K562 (cell line): ENCODE measurements at regions not wholly inside any gene's neighbourhood (a gene's known extent, or its start where the extent isn't known, plus 50 kb on each side); places are given as distances from the start of the nearest gene placed in this dataset.

Source experiments
- FOXM1 ChIP-seq, 2 experiments: fragments of 450-650 bp in 1 of 2; sonication (generic) in 1 of 2; formaldehyde crosslinking in 1 of 2; IDR thresholded peaks; 2 replicates each; pipeline versions ENCODE4 v1.6.1 to v1.9.0; 2017 to 2022; ENCODE audit warnings: low read depth in 2 of 2, mild to moderate bottlenecking in 2 of 2, missing genetic modification reagents in 1 of 2, moderate library complexity in 1 of 2
- POLR2AphosphoS2 ChIP-seq: IDR thresholded peaks from 2 replicates; pipeline ENCODE4 v1.6.1; 2012; ENCODE audit warnings: low read length, improper control_type of control experiment
- ZNF232 ChIP-seq: sonication (generic); formaldehyde crosslinking; IDR thresholded peaks from 2 replicates; pipeline ENCODE4 v1.8.0; 2022; ENCODE audit warnings: mild to moderate bottlenecking, missing genetic modification reagents

DNA sequence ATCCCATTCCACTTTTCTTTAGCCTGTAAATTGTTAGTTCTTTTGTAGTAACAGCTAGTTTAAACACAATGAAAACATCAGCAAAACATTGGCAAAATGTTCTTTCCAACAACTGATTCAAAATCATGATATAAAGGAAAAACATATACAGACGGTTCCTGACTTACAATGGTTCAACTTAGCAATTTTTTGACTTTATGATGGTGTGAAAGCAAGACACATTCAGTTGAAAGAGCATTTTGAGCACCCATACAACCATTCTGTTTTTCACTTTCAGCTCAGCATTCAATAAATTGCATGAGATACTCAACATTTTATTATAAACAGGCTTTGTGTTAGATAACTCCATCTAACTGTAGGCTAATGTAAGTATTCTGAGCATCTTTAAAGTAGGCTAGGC, 185.1 kb downstream of the NOL4 start:
- TF ChIP-seq ZNF232 (CRISPR knock-in tag): no peak
- TF ChIP-seq FOXM1 (IDR thresholded peaks at IDR 0.05; ENCODE audit: low read depth): no peak
- TF ChIP-seq FOXM1 (CRISPR knock-in tag; IDR thresholded peaks at IDR 0.05; ENCODE audit: low read depth): no peak
- no peak for TF ChIP-seq POLR2AphosphoS2
